GM10266 (cell line): ENCODE measurements at regions not wholly inside any gene's neighbourhood (a gene's known extent, or its start where the extent isn't known, plus 50 kb on each side); places are given as distances from the start of the nearest gene placed in this dataset.

Experiments
- DNase-seq: peaks from one replicate; pipeline ENCODE4 v3.0.0; 2012; ENCODE audit errors: extremely low spot score
- CTCF ChIP-seq: IDR thresholded peaks from 2 replicates; pipeline ENCODE4 v1.5.1; 2012; ENCODE audit warnings: mild to moderate bottlenecking, low read depth; ENCODE audit not compliant: control insufficient read depth, insufficient read depth; ENCODE audit errors: missing control alignments

DNA sequence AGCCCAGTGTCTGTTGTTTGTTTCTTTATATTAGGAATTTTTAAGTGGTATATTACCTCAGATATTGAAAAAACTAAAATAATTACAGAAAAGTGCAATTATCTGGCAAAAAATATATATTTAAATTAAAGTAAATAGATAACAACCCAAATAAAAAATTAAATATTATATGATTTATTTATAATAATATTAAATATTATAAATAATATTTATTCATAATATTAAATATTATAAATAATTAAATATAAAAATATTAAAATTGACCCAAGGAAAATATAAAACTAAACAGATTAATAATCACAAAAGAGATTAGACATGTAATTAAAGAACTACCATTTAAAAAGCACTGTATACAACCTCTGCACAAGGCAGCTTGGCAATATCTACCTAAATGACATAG lies 331.9 kb upstream of the POGK start:
- no peak for DNase-seq
- no peak for TF ChIP-seq CTCF

DNA sequence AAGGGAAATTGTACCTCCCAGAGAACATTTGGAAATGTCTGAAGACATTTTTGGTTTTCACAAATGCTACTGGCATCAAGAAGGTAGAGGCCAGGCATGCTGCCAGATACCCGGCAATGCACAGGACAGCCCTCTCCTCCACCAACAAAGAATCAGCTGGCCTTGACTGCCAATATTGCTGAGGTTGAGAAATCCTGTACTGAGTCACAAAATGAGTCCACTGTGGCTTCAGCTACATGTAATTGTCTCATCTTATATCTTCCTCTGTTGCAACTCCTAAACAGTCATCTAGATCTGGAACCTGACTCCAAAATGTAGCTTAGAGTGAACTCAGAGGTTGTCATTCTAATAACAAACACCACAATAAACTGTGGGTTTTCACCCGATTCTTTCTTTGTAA lies 327.5 kb upstream of the POGK start:
- no peak for DNase-seq

GRCh38 chr1:166514067-166514466 lies 325.2 kb upstream of the POGK start:
- DNase-seq, result no peak
- TF ChIP-seq CTCF, result no peak

More for the DNA sequence above, 327.5 kb upstream of the POGK start:
- no peak for TF ChIP-seq CTCF

DNA sequence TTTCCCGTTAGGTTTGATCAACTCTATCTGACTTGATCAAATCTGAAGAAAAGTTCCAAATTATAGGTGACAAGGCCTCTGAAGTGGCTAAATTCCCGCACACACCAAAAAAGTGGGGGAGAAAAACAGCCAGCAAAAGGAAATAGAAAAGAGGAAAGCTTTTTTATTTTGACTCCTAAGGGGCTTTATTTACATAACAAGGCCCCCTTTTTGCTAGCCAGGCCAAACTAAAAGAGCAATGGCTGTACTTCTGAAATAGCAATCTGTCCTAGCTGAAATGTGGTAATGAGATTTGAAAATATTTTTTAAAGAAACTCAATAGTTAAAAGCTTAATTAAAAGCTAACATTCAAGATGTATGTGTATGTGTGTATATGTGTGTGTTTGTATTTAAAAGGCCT lies 311.5 kb upstream of the POGK start:
- DNase-seq, result no peak
- TF ChIP-seq CTCF, result no peak

- DNase-seq, result no peak
- TF ChIP-seq CTCF, result no peak
These were observed 300.6 kb upstream of the POGK start for GRCh38 chr1:166538646-166539045.

DNA sequence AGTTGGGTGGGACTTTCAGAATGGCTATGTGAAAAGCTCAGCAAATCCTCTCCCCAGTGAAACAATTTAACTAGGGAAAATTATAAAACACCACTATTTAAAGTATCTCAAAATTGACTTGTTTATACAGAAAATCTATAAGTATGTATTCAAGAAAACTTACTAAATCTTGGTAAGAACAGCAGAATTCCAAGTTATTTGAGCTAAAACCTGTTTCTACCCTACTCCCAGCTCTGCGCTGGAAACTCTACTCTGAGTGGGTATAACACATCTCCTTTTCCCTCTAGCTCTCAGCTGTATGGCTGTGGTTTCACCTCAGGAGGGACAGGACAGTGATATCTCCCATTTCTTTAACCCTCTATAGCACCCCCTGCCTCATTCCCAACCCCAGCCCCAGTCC lies 295.2 kb upstream of the POGK start:
- no peak for DNase-seq
- TF ChIP-seq CTCF, result no peak

DNA sequence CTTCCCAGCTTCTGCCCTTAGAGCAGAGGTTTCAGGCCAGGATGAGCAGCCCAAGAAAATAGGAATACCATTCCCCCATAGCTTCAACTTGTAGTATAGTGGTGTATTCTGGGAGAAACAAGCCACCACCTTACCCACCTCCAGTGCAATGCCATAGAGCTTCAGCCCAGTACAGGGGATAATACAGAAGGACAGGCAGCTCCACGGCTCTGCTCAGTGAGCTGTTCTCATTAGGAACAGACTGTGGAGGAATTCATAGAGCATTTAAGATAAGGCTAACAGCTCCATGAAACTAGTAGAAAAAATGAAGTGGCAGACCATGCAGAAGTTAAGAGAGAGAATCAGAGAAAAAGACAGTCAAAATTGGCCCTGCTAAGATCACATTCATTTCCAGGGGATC lies 294.7 kb upstream of the POGK start:
- TF ChIP-seq CTCF, result no peak
- no peak for DNase-seq

GRCh38 chr1:166552706-166553105 lies 286.6 kb upstream of the POGK start:
- no peak for TF ChIP-seq CTCF
- DNase-seq, result no peak
